Esophagus squamous epithelium (tissue), 5 donors: ENCODE measurements at regions not wholly inside any gene's neighbourhood (a gene's known extent, or its start where the extent isn't known, plus 50 kb on each side); places are given as distances from the start of the nearest gene placed in this dataset.

Source experiments
- DNase-seq: peaks from one replicate; lab custom pipeline; 2025; lab: John Stamatoyannopoulos, UW
- H3K27ac ChIP-seq, 4 donors: fragments of 200-600 bp; sonication (generic); one replicate each; pipeline ENCODE4 v1.5.1; 2016 to 2019; ENCODE audit warnings: mild to moderate bottlenecking in 1 of 4
- H3K27me3 ChIP-seq, 4 donors: fragments of 200-600 bp; sonication (generic); 1 replicate in 3 of 4; 2 replicates in 1 of 4; pipeline versions ENCODE4 v1.5.1 to v1.6.0; 2017 to 2021; ENCODE audit warnings: antibody characterized with exemption in 1 of 4
- H3K36me3 ChIP-seq, 3 donors: fragments of 200-600 bp; sonication (generic); one replicate each; pipeline ENCODE4 v1.5.1; 2016 to 2019
- H3K4me1 ChIP-seq, 3 donors: fragments of 200-600 bp; sonication (generic); one replicate each; pipeline ENCODE4 v1.5.1; 2017 to 2019
- H3K4me3 ChIP-seq, 4 donors: fragments of 200-600 bp; sonication (generic); 1 replicate in 3 of 4; 2 replicates in 1 of 4; pipeline ENCODE4 v1.5.1; 2016 to 2019; ENCODE audit warnings: mild to moderate bottlenecking in 2 of 4, moderate library complexity in 1 of 4
- H3K9me3 ChIP-seq, 3 donors: fragments of 200-600 bp; sonication (generic); one replicate each; pipeline ENCODE4 v1.5.1; 2016 to 2019
- POLR2A ChIP-seq, 4 donors: fragments of 450-650 bp; IDR thresholded peaks; one replicate each; pipeline ENCODE4 v1.6.1; 2017; ENCODE audit warnings: antibody characterized with exemption in 4 of 4, mild to moderate bottlenecking in 4 of 4, moderate library complexity in 3 of 4
- WGBS, 2 donors: methylation state at CpG; one replicate each; pipeline ENCODE4 v1.1.5; 2018; 5-methylcytosine and 5-hydroxymethylcytosine counted together
- intact Hi-C: fragments of 100-400 bp; cut with DNase I; formaldehyde crosslinking; loops from one replicate; pipeline ENCODE4 v1.15.0; 2022
- TF ChIP-seq, protein P1 (sequence below), 6 experiments: fragments of 450-650 bp in 4 of 6; fragments of 200-600 bp in 2 of 6; sonication (generic) in 2 of 6; IDR thresholded peaks; one replicate each; pipeline ENCODE4 v1.5.1; 2016 to 2019; ENCODE audit warnings: antibody characterized with exemption in 6 of 6, mild to moderate bottlenecking in 4 of 6, moderate library complexity in 4 of 6
- donor health status: DM: yes; HTN: yes; CAD: no.

DNA sequence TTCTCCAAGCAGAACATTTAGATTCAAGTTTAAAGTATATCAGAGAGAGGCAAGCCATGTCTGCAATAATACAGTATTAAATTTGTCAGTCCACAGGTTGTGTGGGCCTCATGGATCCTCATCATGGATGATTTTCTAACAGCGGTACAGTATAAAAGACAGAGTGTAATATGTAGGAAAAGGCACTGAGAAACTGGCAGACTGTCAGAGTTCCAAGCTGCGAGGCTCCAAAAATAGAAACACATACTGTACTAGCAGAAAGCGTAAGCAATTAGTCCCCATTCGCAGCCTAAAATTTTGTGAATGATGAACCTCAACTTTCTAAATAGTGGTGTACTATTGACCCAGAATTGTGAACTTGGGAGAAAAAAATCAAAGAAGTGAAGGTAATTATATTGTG is 933.3 kb downstream of the XPNPEP1 start:
- H3K9me3 ChIP-seq = no peaks in the 10 kb centered on the region
- no peak overlapping the region for H3K4me3 ChIP-seq
- no peak for DNase-seq

DNA sequence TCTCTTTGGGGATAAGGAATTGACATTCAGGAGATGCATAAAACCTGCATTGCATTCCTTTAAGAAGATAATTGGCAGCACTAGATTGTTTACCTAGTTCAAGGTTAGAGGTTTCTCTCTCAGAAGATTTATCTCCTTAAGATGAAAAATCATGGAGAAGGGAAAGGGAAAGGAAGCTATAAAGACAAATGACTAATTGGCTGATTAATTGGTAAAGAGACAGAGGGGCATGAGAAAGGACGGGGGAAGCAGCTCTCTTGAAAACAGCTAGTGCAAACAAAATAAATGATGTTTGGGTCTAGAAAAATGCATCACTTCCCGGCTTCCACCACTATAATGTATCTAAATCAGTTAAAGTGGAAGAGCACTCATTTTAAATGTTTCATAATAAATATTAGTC is 941.2 kb downstream of the XPNPEP1 start:
- H3K27ac ChIP-seq = no peak overlapping the region
- no peaks in the 10 kb centered on the region for H3K4me1 ChIP-seq
- H3K4me3 ChIP-seq = no peak overlapping the region
- 26 to 35% methylated on average over 2 of the region's 2 CpGs for WGBS, 2 donors
- no peak for DNase-seq
- H3K27me3 ChIP-seq = no peaks in the 10 kb centered on the region
- intact Hi-C loops = no loop called here
- no peaks in the 10 kb centered on the region for H3K36me3 ChIP-seq
- TF ChIP-seq, protein P1, sequence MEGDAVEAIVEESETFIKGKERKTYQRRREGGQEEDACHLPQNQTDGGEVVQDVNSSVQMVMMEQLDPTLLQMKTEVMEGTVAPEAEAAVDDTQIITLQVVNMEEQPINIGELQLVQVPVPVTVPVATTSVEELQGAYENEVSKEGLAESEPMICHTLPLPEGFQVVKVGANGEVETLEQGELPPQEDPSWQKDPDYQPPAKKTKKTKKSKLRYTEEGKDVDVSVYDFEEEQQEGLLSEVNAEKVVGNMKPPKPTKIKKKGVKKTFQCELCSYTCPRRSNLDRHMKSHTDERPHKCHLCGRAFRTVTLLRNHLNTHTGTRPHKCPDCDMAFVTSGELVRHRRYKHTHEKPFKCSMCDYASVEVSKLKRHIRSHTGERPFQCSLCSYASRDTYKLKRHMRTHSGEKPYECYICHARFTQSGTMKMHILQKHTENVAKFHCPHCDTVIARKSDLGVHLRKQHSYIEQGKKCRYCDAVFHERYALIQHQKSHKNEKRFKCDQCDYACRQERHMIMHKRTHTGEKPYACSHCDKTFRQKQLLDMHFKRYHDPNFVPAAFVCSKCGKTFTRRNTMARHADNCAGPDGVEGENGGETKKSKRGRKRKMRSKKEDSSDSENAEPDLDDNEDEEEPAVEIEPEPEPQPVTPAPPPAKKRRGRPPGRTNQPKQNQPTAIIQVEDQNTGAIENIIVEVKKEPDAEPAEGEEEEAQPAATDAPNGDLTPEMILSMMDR (IDR thresholded peaks at IDR 0.05) = no peak
- TF ChIP-seq POLR2A (IDR thresholded peaks at IDR 0.05) = no peak
- H3K9me3 ChIP-seq = peaks cover 0 to 10% (median 0%) of the 10 kb centered on the region in 3 donors

More for the DNA sequence above, 933.3 kb downstream of the XPNPEP1 start:
- Histone ChIP-seq H3K27ac (no peak overlapping the region), H3K4me1 (no peaks in the 10 kb centered on the region), H3K36me3 (no peaks in the 10 kb centered on the region), H3K27me3 (no peaks in the 10 kb centered on the region)
- intact Hi-C loops = no loop called here
- WGBS, 2 donors = 48 to 56% methylated on average over 4 of the region's 4 CpGs
- TF ChIP-seq POLR2A (IDR thresholded peaks at IDR 0.05) = no peak
- TF ChIP-seq, protein P1 (IDR thresholded peaks at IDR 0.05) = no peak

- TF ChIP-seq, protein P1 (IDR thresholded peaks at IDR 0.05) = no peak
- no peak for TF ChIP-seq POLR2A (IDR thresholded peaks at IDR 0.05)
- intact Hi-C loops = no loop called here
- H3K4me3 ChIP-seq = no peak overlapping the region
- no peak overlapping the region for H3K27ac ChIP-seq
- no peaks in the 10 kb centered on the region for H3K27me3 ChIP-seq
- no peak for DNase-seq
- H3K4me1 ChIP-seq = no peaks in the 10 kb centered on the region
- peaks cover 0 to 15% (median 0%) of the 10 kb centered on the region in 3 donors for H3K9me3 ChIP-seq
- no peaks in the 10 kb centered on the region for H3K36me3 ChIP-seq
Observed at GRCh38 chr10:108980869-108981268, 942.4 kb downstream of the XPNPEP1 start.

- TF ChIP-seq, protein P1 (IDR thresholded peaks at IDR 0.05) = no peak
- no peak for TF ChIP-seq POLR2A (IDR thresholded peaks at IDR 0.05)
- H3K4me1 ChIP-seq = no peaks in the 10 kb centered on the region
- no peaks in the 10 kb centered on the region for H3K36me3 ChIP-seq
- intact Hi-C loops = no loop called here
- no peak for DNase-seq
- H3K27me3 ChIP-seq = no peaks in the 10 kb centered on the region
- WGBS, 2 donors = 34 to 50% methylated on average over 3 of the region's 3 CpGs
- no peak overlapping the region for H3K4me3 ChIP-seq
- peaks cover 0 to 15% (median 0%) of the 10 kb centered on the region in 3 donors for H3K9me3 ChIP-seq
- H3K27ac ChIP-seq = no peak overlapping the region
Observed at GRCh38 chr10:108975459-108976058, 947.8 kb downstream of the XPNPEP1 start.

- DNase-seq = no peak
- Histone ChIP-seq H3K36me3 (no peaks in the 10 kb centered on the region), H3K27me3 (no peaks in the 10 kb centered on the region), H3K9me3 (no peaks in the 10 kb centered on the region), H3K4me1 (no peaks in the 10 kb centered on the region), H3K27ac (no peak overlapping the region), H3K4me3 (no peak overlapping the region)
- no peak for TF ChIP-seq POLR2A (IDR thresholded peaks at IDR 0.05)
- TF ChIP-seq, protein P1 (IDR thresholded peaks at IDR 0.05) = no peak
- intact Hi-C loops = no loop called here
- 32 to 35% methylated on average over 1 of the region's 1 CpG for WGBS, 2 donors
Observed at GRCh38 chr10:108970016-108970415, 953.3 kb downstream of the XPNPEP1 start.
